Tibial nerve (tissue), 4 donors: ENCODE measurements at regions not wholly inside any gene's neighbourhood (a gene's known extent, or its start where the extent isn't known, plus 50 kb on each side); places are given as distances from the start of the nearest gene placed in this dataset.
A peak's percentile ranks its signal among the peaks of the same experiment; 100 is the strongest.

ENCODE experiments used
- DNase-seq, 2 donors: peaks; one replicate each; pipeline ENCODE4 v3.0.0-alpha.2; 2019; ENCODE audit warnings: low spot score in 2 of 2
- H3K27ac ChIP-seq, 4 donors: fragments of 200-600 bp; sonication (generic) in 3 of 4; one replicate each; pipeline ENCODE4 v1.5.1; 2017 to 2019; ENCODE audit warnings: mild to moderate bottlenecking in 1 of 4
- H3K27me3 ChIP-seq, 2 donors: fragments of 200-600 bp; sonication (generic) in 1 of 2; one replicate each; pipeline versions ENCODE4 v1.5.1 to v1.6.0; 2017 to 2019
- H3K36me3 ChIP-seq, 3 donors: fragments of 200-600 bp; sonication (generic); one replicate each; pipeline ENCODE4 v1.5.1; 2018 to 2019
- H3K4me1 ChIP-seq, 4 donors: fragments of 200-600 bp; sonication (generic) in 3 of 4; one replicate each; pipeline ENCODE4 v1.5.1; 2017 to 2019
- H3K4me3 ChIP-seq, 4 donors: fragments of 200-600 bp; sonication (generic) in 3 of 4; one replicate each; pipeline ENCODE4 v1.5.1; 2017 to 2019; ENCODE audit warnings: mild to moderate bottlenecking in 1 of 4, moderate library complexity in 1 of 4
- H3K9me3 ChIP-seq, 4 donors: fragments of 200-600 bp; sonication (generic) in 3 of 4; one replicate each; pipeline ENCODE4 v1.5.1; 2017 to 2019
- CTCF ChIP-seq, 5 experiments: fragments of 200-600 bp in 3 of 5; fragments of 450-650 bp in 2 of 5; sonication (generic) in 3 of 5; IDR thresholded peaks; one replicate each; pipeline ENCODE4 v1.5.1; 2016 to 2019; ENCODE audit warnings: antibody characterized with exemption in 5 of 5, mild to moderate bottlenecking in 3 of 5, moderate library complexity in 2 of 5
- EP300 ChIP-seq, 2 donors: sonication (generic); formaldehyde crosslinking; IDR thresholded peaks; one replicate each; pipeline ENCODE4 v1.6.1; 2017; ENCODE audit warnings: antibody characterized with exemption in 2 of 2, mild to moderate bottlenecking in 1 of 2
- POLR2A ChIP-seq, 2 donors: fragments of 450-650 bp; IDR thresholded peaks; one replicate each; pipeline ENCODE4 v1.6.1; 2017; ENCODE audit warnings: antibody characterized with exemption in 2 of 2, mild to moderate bottlenecking in 2 of 2, moderate library complexity in 2 of 2
- WGBS, 2 donors: methylation state at CpG; one replicate each; pipeline ENCODE4 v1.1.5; 2018; 5-methylcytosine and 5-hydroxymethylcytosine counted together

GRCh38 chr4:81814987-81815541 lies 343.4 kb upstream of the RASGEF1B start:
- H3K4me3 ChIP-seq, result no peak overlapping the region
- TF ChIP-seq CTCF (IDR thresholded peaks at IDR 0.05) (no peak), POLR2A (IDR thresholded peaks at IDR 0.05) (no peak), EP300 (IDR thresholded peaks at IDR 0.05) (peak in 1 of 2 donors; percentile 18)
- peak in 1 of 2 donors; percentile 10 for DNase-seq
- WGBS, 2 donors, result 53% methylated on average over 3 of the region's 3 CpGs
- no peaks in the 10 kb centered on the region for H3K27me3 ChIP-seq
- H3K27ac ChIP-seq, result peak overlapping the region in 1 of 4 donors; percentile 33
- H3K9me3 ChIP-seq, result no peaks in the 10 kb centered on the region
- H3K4me1 ChIP-seq, result peaks cover 0 to 7% (median 3%) of the 10 kb centered on the region in 4 donors
- H3K36me3 ChIP-seq, result no peaks in the 10 kb centered on the region

- no peaks in the 10 kb centered on the region for H3K27me3 ChIP-seq
- DNase-seq, result no peak
- H3K27ac ChIP-seq, result no peak overlapping the region
- peaks cover 0 to 7% (median 3%) of the 10 kb centered on the region in 4 donors for H3K4me1 ChIP-seq
- H3K4me3 ChIP-seq, result no peak overlapping the region
- no peaks in the 10 kb centered on the region for H3K36me3 ChIP-seq
- WGBS, 2 donors, result 86 to 89% methylated on average over 5 of the region's 5 CpGs
- H3K9me3 ChIP-seq, result no peaks in the 10 kb centered on the region
- TF ChIP-seq EP300 (IDR thresholded peaks at IDR 0.05) (no peak), CTCF (IDR thresholded peaks at IDR 0.05) (no peak), POLR2A (IDR thresholded peaks at IDR 0.05) (no peak)
These were observed 340.0 kb upstream of the RASGEF1B start for GRCh38 chr4:81811562-81812293.

GRCh38 chr4:81808011-81808672 lies 336.4 kb upstream of the RASGEF1B start:
- DNase-seq, result no peak
- Histone ChIP-seq H3K4me3 (no peak overlapping the region), H3K27ac (no peak overlapping the region), H3K36me3 (no peaks in the 10 kb centered on the region), H3K9me3 (no peaks in the 10 kb centered on the region), H3K4me1 (no peaks in the 10 kb centered on the region), H3K27me3 (no peaks in the 10 kb centered on the region)
- TF ChIP-seq CTCF (IDR thresholded peaks at IDR 0.05), result no peak
- no peak for TF ChIP-seq POLR2A (IDR thresholded peaks at IDR 0.05)
- no peak for TF ChIP-seq EP300 (IDR thresholded peaks at IDR 0.05)
- WGBS, 2 donors, result 42% methylated on average over 2 of the region's 2 CpGs

- no peaks in the 10 kb centered on the region for H3K9me3 ChIP-seq
- WGBS, 2 donors, result 77 to 80% methylated on average over 7 of the region's 7 CpGs
- H3K27ac ChIP-seq, result no peak overlapping the region
- no peak for DNase-seq
- no peaks in the 10 kb centered on the region for H3K4me1 ChIP-seq
- H3K36me3 ChIP-seq, result no peaks in the 10 kb centered on the region
- no peaks in the 10 kb centered on the region for H3K27me3 ChIP-seq
- TF ChIP-seq POLR2A (IDR thresholded peaks at IDR 0.05) (no peak), CTCF (IDR thresholded peaks at IDR 0.05) (no peak), EP300 (IDR thresholded peaks at IDR 0.05) (no peak)
- no peak overlapping the region for H3K4me3 ChIP-seq
These were observed 335.7 kb upstream of the RASGEF1B start for GRCh38 chr4:81807386-81807785.

GRCh38 chr4:81806485-81806884 lies 334.8 kb upstream of the RASGEF1B start:
- Histone ChIP-seq H3K36me3 (no peaks in the 10 kb centered on the region), H3K27ac (no peak overlapping the region), H3K4me3 (no peak overlapping the region), H3K27me3 (no peaks in the 10 kb centered on the region), H3K4me1 (no peaks in the 10 kb centered on the region), H3K9me3 (no peaks in the 10 kb centered on the region)
- 100% methylated on average over 1 of the region's 1 CpG for WGBS, 2 donors
- DNase-seq, result no peak
- no peak for TF ChIP-seq POLR2A (IDR thresholded peaks at IDR 0.05)
- TF ChIP-seq EP300 (IDR thresholded peaks at IDR 0.05), result no peak
- TF ChIP-seq CTCF (IDR thresholded peaks at IDR 0.05), result no peak
